MM.1S (cell line): ENCODE measurements at regions not wholly inside any gene's neighbourhood (a gene's known extent, or its start where the extent isn't known, plus 50 kb on each side); places are given as distances from the start of the nearest gene placed in this dataset.

ENCODE experiments used
- DNase-seq: peaks from one replicate; pipeline ENCODE4 v3.0.0-alpha.2; 2015
- H2AFZ ChIP-seq: fragments of 300-600 bp; sonication (generic); 2 replicates; pipeline ENCODE4 v1.6.0; 2016; ENCODE audit warnings: antibody characterized with exemption, low read length
- H3F3A ChIP-seq: fragments of 300-600 bp; sonication (generic); 2 replicates; pipeline ENCODE4 v1.6.1; 2016; ENCODE audit warnings: mild to moderate bottlenecking, antibody characterized with exemption, low read length, moderate library complexity, mixed read lengths; ENCODE audit not compliant: insufficient read depth
- H3K27ac ChIP-seq: fragments of 300-600 bp; sonication (generic); 2 replicates; pipeline ENCODE4 v1.5.1; 2016; ENCODE audit warnings: mild to moderate bottlenecking, low read length
- H3K27me3 ChIP-seq: fragments of 300-600 bp; sonication (generic); replicated peaks from 2 replicates; pipeline ENCODE4 v1.6.0; 2016; ENCODE audit warnings: low read length; ENCODE audit not compliant: insufficient read depth
- H3K36me3 ChIP-seq: fragments of 300-600 bp; sonication (generic); replicated peaks from 2 replicates; pipeline ENCODE4 v1.6.1; 2016; ENCODE audit warnings: mild to moderate bottlenecking, low read length, mixed read lengths; ENCODE audit not compliant: insufficient read depth
- H3K4me1 ChIP-seq: fragments of 300-600 bp; sonication (generic); 2 replicates; pipeline ENCODE4 v1.6.1; 2016; ENCODE audit warnings: low read length, mixed read lengths
- H3K4me2 ChIP-seq: fragments of 300-600 bp; sonication (generic); 2 replicates; pipeline ENCODE4 v1.6.0; 2016; ENCODE audit warnings: low read depth, low read length
- H3K4me3 ChIP-seq: fragments of 300-600 bp; sonication (generic); 2 replicates; pipeline ENCODE4 v1.5.1; 2016; ENCODE audit warnings: low read length, mixed read lengths
- H3K79me2 ChIP-seq: fragments of 300-600 bp; sonication (generic); 2 replicates; pipeline ENCODE4 v1.6.1; 2016; ENCODE audit warnings: mixed run types, low read length, mixed read lengths
- H3K9ac ChIP-seq: fragments of 300-600 bp; sonication (generic); 2 replicates; pipeline ENCODE4 v1.6.1; 2016; ENCODE audit warnings: low read length, mixed read lengths
- H3K9me2 ChIP-seq: fragments of 300-600 bp; sonication (generic); replicated peaks from 2 replicates; pipeline ENCODE4 v1.6.1; 2016; ENCODE audit warnings: mild to moderate bottlenecking, low read length, mixed read lengths; ENCODE audit not compliant: insufficient read depth
- H3K9me3 ChIP-seq: fragments of 300-600 bp; sonication (generic); replicated peaks from 2 replicates; pipeline ENCODE4 v1.6.1; 2016; ENCODE audit warnings: mild to moderate bottlenecking, low read length, mixed read lengths; ENCODE audit not compliant: insufficient read depth
- H4K20me1 ChIP-seq: fragments of 300-600 bp; sonication (generic); 2 replicates; pipeline ENCODE4 v1.6.1; 2016; ENCODE audit warnings: mild to moderate bottlenecking, low read length, moderate library complexity, mixed read lengths; ENCODE audit not compliant: insufficient read depth
- CTCF ChIP-seq: fragments of 300-600 bp; sonication (generic); IDR thresholded peaks from 2 replicates; pipeline ENCODE4 v1.5.1; 2016; ENCODE audit warnings: antibody characterized with exemption, low read length, mixed read lengths
- EZH2 ChIP-seq: fragments of 300-600 bp; sonication (generic); optimal IDR thresholded peaks from 2 replicates; pipeline ENCODE3; 2017; ENCODE audit warnings: low read depth, mild to moderate bottlenecking, antibody characterized with exemption, low read length, mixed read lengths
- EZH2phosphoT487 ChIP-seq: fragments of 300-600 bp; sonication (generic); IDR thresholded peaks from 2 replicates; pipeline ENCODE4 v1.6.1; 2018; ENCODE audit warnings: antibody characterized with exemption, low read length

DNA sequence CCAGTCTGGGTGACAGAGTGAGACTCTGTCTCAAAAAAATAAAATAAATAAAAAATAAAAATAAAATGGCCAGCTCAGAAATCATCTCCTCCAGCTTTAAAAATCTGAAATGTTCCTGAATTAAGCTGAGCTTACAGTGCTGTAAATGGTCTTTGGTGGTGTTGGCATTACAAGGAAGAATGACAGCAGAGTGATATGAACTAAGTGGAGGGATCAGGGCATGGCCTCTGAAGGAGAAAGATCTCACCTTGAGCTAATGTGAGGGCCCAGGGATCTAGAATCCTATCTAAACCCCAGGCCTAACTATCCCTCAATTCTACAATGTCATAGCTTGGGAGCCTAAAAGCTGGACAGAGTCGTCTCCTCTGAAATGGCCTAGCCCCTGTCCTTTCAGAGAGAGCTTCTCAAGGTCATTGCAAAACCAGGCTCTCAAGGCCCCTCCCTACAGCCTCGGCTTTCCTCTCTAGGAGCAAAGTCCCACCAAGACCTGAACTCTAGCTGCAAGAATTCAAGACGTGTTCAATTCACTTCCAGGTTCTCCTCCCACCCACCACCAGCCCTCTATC lies 345.4 kb downstream of the BUD13 start:
- Histone ChIP-seq H4K20me1 (no peaks in the 10 kb centered on the region), H3K4me3 (no peak overlapping the region), H3K27me3 (no peaks in the 10 kb centered on the region), H3K27ac (no peak overlapping the region), H3K79me2 (no peaks in the 10 kb centered on the region), H3F3A (no peaks in the 10 kb centered on the region), H3K9ac (no peak overlapping the region), H2AFZ (no peak overlapping the region), H3K9me2 (no peaks in the 10 kb centered on the region), H3K4me2 (no peak overlapping the region), H3K9me3 (no peaks in the 10 kb centered on the region), H3K36me3 (no peaks in the 10 kb centered on the region), H3K4me1 (peaks cover 4% of the 10 kb centered on the region)
- TF ChIP-seq EZH2phosphoT487 (no peak), CTCF (no peak), EZH2 (no peak)
- no peak for DNase-seq

DNA sequence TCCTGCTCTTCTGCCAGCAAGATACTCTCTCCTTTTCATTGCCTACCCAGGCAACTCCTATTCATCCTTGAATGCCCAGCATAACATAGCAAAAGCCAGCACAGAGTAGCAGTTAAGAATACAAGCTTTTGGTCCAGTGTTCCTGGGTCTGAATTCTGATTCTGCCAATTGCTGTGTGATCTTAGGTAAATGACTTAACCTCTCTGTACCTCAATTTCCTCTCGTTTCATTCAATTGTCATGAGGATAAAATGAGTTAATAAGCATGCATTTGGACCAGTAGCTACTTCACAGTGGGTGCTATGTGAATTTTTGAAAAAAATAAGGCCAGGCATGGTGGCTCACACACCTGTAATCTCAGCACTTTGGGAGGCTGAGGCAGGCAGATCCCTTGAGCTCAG lies 346.0 kb downstream of the BUD13 start:
- no peaks in the 10 kb centered on the region for H3K9me3 ChIP-seq
- H3K4me2 ChIP-seq: no peak overlapping the region
- TF ChIP-seq EZH2 (no peak), CTCF (no peak), EZH2phosphoT487 (no peak)
- H3K36me3 ChIP-seq: no peaks in the 10 kb centered on the region
- no peak overlapping the region for H3K9ac ChIP-seq
- H3K27ac ChIP-seq: no peak overlapping the region
- H2AFZ ChIP-seq: no peak overlapping the region
- no peaks in the 10 kb centered on the region for H3K27me3 ChIP-seq
- no peak overlapping the region for H3K4me3 ChIP-seq
- DNase-seq: no peak
- no peaks in the 10 kb centered on the region for H3K9me2 ChIP-seq
- no peaks in the 10 kb centered on the region for H3K79me2 ChIP-seq
- no peaks in the 10 kb centered on the region for H3F3A ChIP-seq
- no peaks in the 10 kb centered on the region for H4K20me1 ChIP-seq
- peaks cover 10% of the 10 kb centered on the region for H3K4me1 ChIP-seq

DNA sequence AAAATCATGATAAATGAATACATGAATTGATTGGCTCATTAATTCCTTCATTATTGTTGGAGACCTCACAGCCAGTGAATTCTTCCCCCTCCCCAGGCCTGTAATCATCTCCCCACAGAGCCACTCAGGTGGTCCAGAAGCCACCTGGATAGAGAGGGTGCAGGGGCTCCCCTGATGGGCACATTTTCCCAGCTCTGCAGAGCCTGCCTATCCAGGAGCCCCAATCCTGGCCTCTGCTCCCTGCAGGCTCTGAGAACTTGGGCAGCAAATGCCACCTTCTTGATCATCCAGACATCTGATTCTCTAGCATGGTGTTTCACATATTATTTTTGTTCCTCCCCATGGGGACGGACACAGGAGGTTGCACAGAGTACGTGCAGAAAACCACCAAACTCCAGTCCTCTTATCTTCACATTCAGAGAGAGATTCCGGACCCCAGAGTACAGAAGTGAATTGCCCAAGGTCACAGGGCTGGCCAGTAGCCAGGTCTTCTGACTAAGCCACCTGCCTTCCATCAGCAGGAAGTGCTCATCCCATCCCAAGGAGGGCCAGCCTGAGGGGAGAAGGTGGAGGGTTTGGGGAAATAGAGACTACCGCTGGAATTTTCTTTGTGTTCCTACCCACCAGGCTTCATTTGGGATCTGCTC lies 348.0 kb downstream of the BUD13 start:
- Histone ChIP-seq H3K4me2 (no peak overlapping the region), H3K79me2 (no peaks in the 10 kb centered on the region), H3K27me3 (no peaks in the 10 kb centered on the region), H3K9me3 (no peaks in the 10 kb centered on the region), H3F3A (no peaks in the 10 kb centered on the region), H4K20me1 (no peaks in the 10 kb centered on the region), H2AFZ (no peak overlapping the region), H3K9me2 (no peaks in the 10 kb centered on the region), H3K4me3 (no peak overlapping the region), H3K36me3 (no peaks in the 10 kb centered on the region), H3K4me1 (peaks cover 18% of the 10 kb centered on the region), H3K27ac (no peak overlapping the region), H3K9ac (no peak overlapping the region)
- no peak for DNase-seq
- TF ChIP-seq EZH2phosphoT487: no peak
- no peak for TF ChIP-seq CTCF
- TF ChIP-seq EZH2: no peak
